Stimulated activated CD8-positive, alpha-beta memory T cell treated with anti-CD3 and anti-CD28 coated beads, Interleukin-15, amount 100 ng/mL, for 1 hour (primary cell): ENCODE measurements at regions not wholly inside any gene's neighbourhood (a gene's known extent, or its start where the extent isn't known, plus 50 kb on each side); places are given as distances from the start of the nearest gene placed in this dataset.

Experiments used
- DNase-seq: peaks from one replicate; pipeline ENCODE4 v3.0.0-alpha.2; 2020; ENCODE audit warnings: low read depth

- no peak for DNase-seq
Measured at GRCh38 chr5:174410716-174411478, 313.5 kb upstream of the MSX2 start.

GRCh38 chr5:174411479-174411819 lies 312.9 kb upstream of the MSX2 start:
- DNase-seq, result no peak

DNA sequence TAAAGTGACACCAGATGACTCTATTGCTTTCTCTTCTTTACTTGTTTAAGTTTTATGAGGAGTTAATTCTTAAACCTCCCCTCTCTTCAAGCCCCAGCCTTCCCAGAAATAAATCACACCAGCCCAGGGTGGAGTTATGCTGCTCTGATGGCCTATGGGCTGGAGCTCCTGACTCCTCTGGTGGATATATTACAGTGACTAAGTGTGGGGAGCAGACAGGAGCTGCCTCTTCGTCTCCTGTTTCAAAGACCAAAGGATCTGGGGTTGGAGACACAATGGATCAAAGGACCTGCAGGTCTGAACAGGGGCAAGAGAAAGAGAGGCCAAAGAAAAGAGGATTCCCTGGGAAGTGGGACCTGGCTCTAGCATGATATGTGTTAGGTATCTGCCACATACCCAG lies 312.0 kb upstream of the MSX2 start:
- no peak for DNase-seq

GRCh38 chr5:174412941-174413340 lies 311.4 kb upstream of the MSX2 start:
- DNase-seq, result no peak

- no peak for DNase-seq
Measured at GRCh38 chr5:174413567-174414314, 310.6 kb upstream of the MSX2 start.

- DNase-seq, result no peak
Measured at GRCh38 chr5:174414315-174414710, 310.1 kb upstream of the MSX2 start.

DNA sequence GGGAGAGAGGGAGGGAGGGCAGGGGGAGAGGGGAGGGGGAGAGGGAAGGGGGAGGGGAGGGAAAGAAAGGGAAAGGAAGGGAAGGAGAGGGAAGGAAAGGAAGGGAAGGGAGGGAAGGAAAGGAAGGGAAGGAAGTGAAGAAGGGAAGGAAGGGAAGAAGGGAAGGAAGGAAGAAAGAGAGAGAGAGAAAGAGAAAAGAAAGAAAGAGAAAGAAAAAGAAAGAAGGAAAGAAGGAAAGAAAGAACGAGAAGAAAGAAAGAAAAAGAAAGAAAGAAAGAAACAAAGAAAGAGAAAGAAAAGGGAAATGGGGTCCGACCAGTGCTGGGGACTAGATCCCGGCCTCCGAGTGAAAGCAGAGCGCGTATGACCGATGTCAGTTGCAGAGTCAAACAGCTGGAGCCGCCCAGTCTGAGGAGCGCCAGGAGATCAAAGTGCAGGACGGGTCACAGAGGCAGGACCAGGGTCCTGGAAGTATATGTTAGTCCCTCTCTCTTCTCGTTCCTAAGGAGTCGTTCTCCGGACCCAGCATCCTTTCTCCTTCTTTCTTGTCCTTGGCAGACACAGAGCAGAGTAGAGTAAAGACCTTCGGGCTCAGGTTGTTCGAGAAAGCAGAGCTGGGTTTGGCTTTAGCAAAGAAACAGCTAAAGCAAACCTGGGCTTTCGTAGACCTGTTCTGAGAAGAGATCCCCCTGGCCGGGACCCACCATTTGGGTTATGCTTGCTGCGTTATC lies 305.4 kb upstream of the MSX2 start:
- DNase-seq, result no peak

DNA sequence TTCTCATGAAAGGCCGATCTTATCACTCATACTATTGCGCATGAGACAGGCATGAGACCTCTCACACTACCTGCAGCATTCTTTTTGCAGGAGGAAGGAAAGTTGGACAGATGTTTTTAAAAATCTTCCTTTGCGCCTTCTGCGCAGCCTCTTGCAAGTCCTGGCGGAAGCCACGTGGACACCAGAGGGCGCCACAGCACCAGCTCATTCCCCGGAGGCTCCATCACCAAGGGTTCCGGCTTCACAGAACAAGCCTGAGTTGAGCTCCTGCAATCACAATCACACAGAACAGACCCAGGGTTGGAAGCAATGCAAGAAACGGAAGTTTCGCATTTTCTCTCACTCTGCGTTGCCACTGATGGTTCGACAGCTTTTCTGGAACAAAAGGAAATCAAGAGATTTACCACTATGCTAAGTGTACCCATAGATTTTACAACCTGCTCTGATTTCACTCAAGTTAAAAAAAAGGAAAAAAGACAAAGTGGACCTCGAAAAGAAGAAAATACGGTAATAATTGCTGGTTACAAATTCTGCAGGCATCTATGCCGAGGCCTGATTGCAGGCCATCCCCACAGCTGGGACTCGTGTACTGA lies 304.7 kb upstream of the MSX2 start:
- peak; percentile 60 for DNase-seq

DNA sequence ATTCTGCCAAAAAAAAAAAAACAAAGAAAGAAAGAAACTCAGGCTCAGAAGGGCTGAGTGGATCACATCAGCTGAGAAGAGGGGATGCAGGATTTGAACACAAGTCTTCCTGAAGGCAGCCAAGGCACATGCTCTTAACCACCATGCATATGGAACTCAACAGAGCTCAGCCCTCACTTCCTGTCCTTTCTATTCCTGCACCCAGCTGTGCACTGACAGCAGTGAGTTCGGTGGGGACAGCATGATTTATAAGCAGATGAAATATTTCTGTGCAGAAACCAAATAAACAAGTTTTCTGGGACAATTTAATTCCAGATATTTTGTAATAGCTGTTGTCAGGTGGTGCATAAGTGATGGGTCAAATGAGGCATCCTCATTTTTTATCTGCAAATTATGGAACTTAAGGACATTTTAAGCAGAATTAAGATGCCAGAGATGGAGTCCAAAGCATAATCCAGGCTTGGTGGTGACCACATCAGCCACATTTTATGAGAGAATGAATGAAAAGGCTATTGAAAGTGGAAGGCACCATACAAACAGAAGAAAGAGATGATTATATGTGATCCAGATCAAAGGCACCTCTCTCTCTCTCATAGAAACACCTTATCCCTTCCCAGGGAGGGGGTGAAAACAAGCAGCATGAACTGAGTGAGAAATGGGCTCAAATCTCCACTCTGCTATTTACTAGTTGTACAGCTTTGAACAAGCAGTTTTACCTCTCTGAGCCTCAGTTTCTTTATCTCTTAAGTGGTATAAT lies 303.6 kb upstream of the MSX2 start:
- DNase-seq, result no peak

GRCh38 chr5:174421408-174421805 lies 303.0 kb upstream of the MSX2 start:
- DNase-seq, result no peak

GRCh38 chr5:174423558-174423957 lies 300.8 kb upstream of the MSX2 start:
- no peak for DNase-seq

DNA sequence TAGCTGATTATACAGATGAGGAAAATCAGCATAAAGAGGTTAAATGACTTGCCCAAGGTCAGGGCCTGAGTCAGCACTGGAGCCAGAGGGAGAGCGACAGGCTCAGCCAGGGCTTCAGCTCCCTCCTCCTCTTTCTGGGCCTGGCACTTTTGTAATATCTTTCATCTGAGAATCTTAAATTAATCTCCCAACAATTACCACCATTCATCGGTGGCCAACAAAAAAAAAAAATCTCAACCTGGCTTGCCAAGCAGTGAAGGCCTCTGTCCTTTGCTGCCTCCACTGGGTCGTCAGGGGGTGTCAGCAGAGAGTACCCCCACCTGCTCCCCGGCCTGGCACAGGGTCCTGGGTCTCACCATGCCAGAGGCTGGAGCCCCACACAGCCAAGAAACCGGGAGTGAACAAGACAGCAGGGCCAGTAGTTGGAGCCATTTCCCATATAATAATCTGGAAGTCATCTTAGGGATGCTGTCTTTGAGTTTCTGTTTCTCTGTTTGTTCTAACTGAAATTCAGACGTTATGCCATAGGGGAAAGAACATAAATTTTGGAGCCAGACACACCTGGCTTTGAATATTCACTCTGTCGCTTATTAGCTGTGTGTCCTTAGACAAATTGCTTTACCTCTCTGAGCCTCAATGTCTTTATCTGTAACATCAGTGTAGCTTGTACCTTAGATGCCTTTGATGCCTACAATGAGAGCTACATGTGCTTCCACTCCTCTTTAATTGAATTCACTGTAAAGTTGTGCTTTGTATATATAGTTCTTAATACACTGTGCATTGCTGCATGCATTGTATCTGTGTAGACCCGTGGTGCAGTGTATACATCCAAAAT lies 299.9 kb upstream of the MSX2 start:
- no peak for DNase-seq

DNA sequence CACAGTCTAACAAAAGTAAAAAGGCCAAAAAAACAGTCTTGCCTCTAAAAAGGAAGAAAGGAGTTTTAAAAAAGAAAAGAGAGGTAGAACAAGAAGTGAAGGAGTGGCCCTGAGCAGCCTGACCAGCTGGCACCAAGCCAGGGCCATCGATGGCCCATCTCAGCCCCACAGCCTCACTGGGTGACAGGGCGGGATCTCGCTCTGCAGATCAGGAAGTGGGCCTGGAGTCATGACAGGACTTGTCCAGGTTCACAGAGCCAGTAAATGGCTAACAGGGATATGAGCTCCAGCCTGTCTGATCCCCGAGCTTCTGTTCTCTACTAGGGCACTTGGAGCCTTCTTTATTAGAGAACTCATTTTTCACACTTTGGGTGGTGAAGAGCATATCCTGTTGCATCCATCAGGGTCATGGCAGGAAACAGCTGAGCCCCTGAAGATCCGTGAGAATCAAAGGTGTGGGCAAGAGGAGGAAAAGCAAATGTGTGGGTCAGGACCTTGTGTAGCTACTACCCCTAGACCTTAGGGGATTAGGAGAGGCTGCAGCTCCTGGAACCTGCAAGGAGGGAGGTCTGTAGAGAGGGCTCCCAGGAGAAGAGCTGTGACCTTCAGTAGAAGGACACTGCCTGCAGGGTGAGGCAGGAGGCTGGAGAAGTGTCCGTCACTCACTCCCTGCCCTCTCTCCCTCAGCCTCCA lies 299.0 kb upstream of the MSX2 start:
- DNase-seq, result no peak

DNA sequence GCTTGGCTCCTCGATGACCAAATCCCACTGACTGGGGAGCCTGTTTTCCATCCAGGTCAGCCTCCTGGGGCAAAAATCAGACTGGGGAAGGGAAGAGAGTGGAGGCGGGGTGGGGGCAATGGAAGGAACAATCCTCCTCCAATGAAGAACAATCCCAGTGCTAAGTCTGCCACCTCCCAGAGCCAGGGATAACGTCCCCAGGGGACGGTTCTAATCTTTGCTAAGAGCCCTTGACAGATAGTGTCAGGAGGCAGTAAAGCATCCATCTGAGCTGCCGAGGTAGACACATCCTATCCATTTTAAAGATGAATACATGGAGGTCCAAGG lies 298.5 kb upstream of the MSX2 start:
- DNase-seq, result no peak

DNA sequence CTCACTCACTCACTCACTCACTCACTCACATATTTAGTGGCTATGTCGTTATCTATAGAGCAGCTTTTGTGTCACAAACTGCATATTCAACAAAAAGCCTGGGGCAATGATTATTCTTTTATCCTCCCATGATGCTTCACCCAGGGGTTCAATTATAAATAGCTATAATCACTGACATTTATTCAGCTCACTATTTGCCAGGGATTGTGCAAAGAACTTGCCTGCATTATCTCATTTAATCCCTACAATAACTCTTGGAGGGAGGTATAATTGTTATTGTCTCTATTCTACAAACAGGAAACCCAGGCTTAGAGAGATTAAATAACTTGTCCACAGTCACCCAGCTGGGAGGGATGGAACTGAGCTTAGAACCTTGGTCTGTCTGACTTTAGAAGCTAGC lies 298.0 kb upstream of the MSX2 start:
- DNase-seq, result no peak

GRCh38 chr5:174426851-174427250 lies 297.5 kb upstream of the MSX2 start:
- no peak for DNase-seq

- DNase-seq, result no peak
Measured at GRCh38 chr5:174427304-174427703, 297.1 kb upstream of the MSX2 start.

- no peak for DNase-seq
Measured at GRCh38 chr5:174428895-174429294, 295.5 kb upstream of the MSX2 start.

GRCh38 chr5:174430940-174431339 lies 293.4 kb upstream of the MSX2 start:
- DNase-seq, result no peak

DNA sequence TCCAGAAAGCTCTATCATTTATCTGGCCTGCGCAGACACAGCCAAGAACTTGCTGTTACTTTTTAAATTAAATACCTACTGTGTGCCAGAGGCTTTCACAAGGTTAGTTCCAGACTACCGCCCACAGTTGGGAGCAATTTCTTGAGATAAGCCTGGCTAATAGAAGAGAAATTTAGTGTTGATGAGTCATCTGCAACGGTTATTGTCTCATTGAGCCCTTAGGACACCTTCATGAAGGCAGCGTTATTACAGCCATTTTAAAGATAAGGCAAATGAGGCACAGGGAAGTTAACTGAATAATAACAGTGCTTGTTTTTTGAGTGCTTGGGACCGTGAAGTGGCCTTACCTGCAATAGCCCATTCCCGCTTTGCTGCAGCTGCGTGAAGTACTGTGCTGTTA lies 292.9 kb upstream of the MSX2 start:
- no peak for DNase-seq

DNA sequence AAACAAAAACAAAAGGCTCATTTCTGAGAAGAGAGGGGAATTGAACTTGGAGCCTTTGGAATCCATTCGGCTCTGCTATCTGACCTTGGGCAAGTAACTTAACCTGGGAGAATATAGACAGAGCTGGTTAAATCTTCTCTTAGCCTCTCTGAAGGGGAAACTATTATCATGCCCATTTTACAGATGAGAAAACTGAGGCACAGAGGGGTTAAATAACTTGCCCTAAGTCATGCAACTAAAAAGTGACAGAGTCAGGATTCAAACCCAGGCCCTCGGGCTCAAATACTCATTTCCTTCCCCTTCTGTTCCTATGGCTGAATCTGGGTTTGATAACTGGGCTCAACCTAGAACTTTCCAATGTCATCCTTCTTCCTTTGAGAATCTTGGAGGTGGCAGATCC lies 291.3 kb upstream of the MSX2 start:
- DNase-seq, result no peak
